Activated T-cell treated with anti-CD3 and anti-CD28 coated beads, Interleukin-2, amount 50 U/mL, for 4 hours (primary cell): ENCODE measurements at regions not wholly inside any gene's neighbourhood (a gene's known extent, or its start where the extent isn't known, plus 50 kb on each side); places are given as distances from the start of the nearest gene placed in this dataset.

Source experiments
- ATAC-seq, 2 donors: fragments of 200-7000 bp; cut with Tn5 transposase; one replicate each; pipeline ENCODE4 v1.10.0; 2021
- DNase-seq: peaks from one replicate; pipeline ENCODE4 v3.0.0-alpha.2; 2020
- H3K27me3 Mint-ChIP-seq: one replicate; pipeline ENCODE4 v1.8.0; 2021; ENCODE audit warnings: low read depth, mixed read lengths
- H3K36me3 Mint-ChIP-seq: one replicate; pipeline ENCODE4 v1.8.0; 2022; ENCODE audit warnings: mixed read lengths; ENCODE audit not compliant: insufficient read depth
- H3K4me1 Mint-ChIP-seq: one replicate; pipeline ENCODE4 v1.8.0; 2021; ENCODE audit warnings: low read depth, mixed read lengths
- H3K4me3 Mint-ChIP-seq: one replicate; pipeline ENCODE4 v1.8.0; 2021; ENCODE audit warnings: mild to moderate bottlenecking, moderate library complexity, mixed read lengths
- H3K9me3 Mint-ChIP-seq: one replicate; pipeline ENCODE4 v1.8.0; 2021; ENCODE audit warnings: mixed read lengths

- Mint-ChIP-seq H3K27me3 (no peaks in the 10 kb centered on the region), H3K36me3 (no peaks in the 10 kb centered on the region), H3K9me3 (no peaks in the 10 kb centered on the region)
Observed at GRCh38 chr9:78630966-78631365, 334.0 kb downstream of the PSAT1 start.

GRCh38 chr9:78640728-78641127 is 343.8 kb downstream of the PSAT1 start:
- DNase-seq, result no peak
- peaks cover 9% of the 10 kb centered on the region for H3K9me3 Mint-ChIP-seq
- no peaks in the 10 kb centered on the region for H3K36me3 Mint-ChIP-seq
- no peak overlapping the region for H3K4me3 Mint-ChIP-seq
- H3K27me3 Mint-ChIP-seq, result no peaks in the 10 kb centered on the region
- ATAC-seq, result no peak
- H3K4me1 Mint-ChIP-seq, result no peaks in the 10 kb centered on the region

More at GRCh38 chr9:78630966-78631365, 334.0 kb downstream of the PSAT1 start:
- no peak for ATAC-seq
- H3K4me1 Mint-ChIP-seq, result no peaks in the 10 kb centered on the region
- H3K4me3 Mint-ChIP-seq, result no peak overlapping the region
- DNase-seq, result no peak

- Mint-ChIP-seq H3K4me1 (no peaks in the 10 kb centered on the region), H3K9me3 (peaks cover 21% of the 10 kb centered on the region), H3K27me3 (no peaks in the 10 kb centered on the region), H3K4me3 (no peak overlapping the region), H3K36me3 (no peaks in the 10 kb centered on the region)
- DNase-seq, result no peak
- no peak for ATAC-seq
Observed at GRCh38 chr9:78644359-78644758, 347.4 kb downstream of the PSAT1 start.

GRCh38 chr9:78654324-78654723 is 357.4 kb downstream of the PSAT1 start:
- no peak overlapping the region for H3K4me3 Mint-ChIP-seq
- H3K4me1 Mint-ChIP-seq, result no peaks in the 10 kb centered on the region
- H3K36me3 Mint-ChIP-seq, result no peaks in the 10 kb centered on the region
- ATAC-seq (no peak), DNase-seq (no peak)
- no peaks in the 10 kb centered on the region for H3K9me3 Mint-ChIP-seq
- no peaks in the 10 kb centered on the region for H3K27me3 Mint-ChIP-seq

- H3K27me3 Mint-ChIP-seq, result peaks cover 3% of the 10 kb centered on the region
- no peaks in the 10 kb centered on the region for H3K36me3 Mint-ChIP-seq
Observed at GRCh38 chr9:78663369-78663768, 366.4 kb downstream of the PSAT1 start.

GRCh38 chr9:78664370-78664769 is 367.4 kb downstream of the PSAT1 start:
- ATAC-seq (no peak), DNase-seq (no peak)
- H3K9me3 Mint-ChIP-seq, result no peaks in the 10 kb centered on the region
- no peaks in the 10 kb centered on the region for H3K4me1 Mint-ChIP-seq
- H3K4me3 Mint-ChIP-seq, result no peak overlapping the region
- peaks cover 3% of the 10 kb centered on the region for H3K27me3 Mint-ChIP-seq
- no peaks in the 10 kb centered on the region for H3K36me3 Mint-ChIP-seq

More at GRCh38 chr9:78663369-78663768, 366.4 kb downstream of the PSAT1 start:
- no peak for ATAC-seq
- Mint-ChIP-seq H3K4me1 (no peaks in the 10 kb centered on the region), H3K9me3 (no peaks in the 10 kb centered on the region), H3K4me3 (no peak overlapping the region)
- DNase-seq, result no peak

GRCh38 chr9:78666818-78667414 is 370.0 kb downstream of the PSAT1 start:
- Mint-ChIP-seq H3K4me1 (no peaks in the 10 kb centered on the region), H3K27me3 (no peaks in the 10 kb centered on the region)

GRCh38 chr9:78668148-78668832 is 371.4 kb downstream of the PSAT1 start:
- peaks cover 5% of the 10 kb centered on the region for H3K9me3 Mint-ChIP-seq
- no peak overlapping the region for H3K4me3 Mint-ChIP-seq
- no peaks in the 10 kb centered on the region for H3K27me3 Mint-ChIP-seq
- no peaks in the 10 kb centered on the region for H3K36me3 Mint-ChIP-seq
- H3K4me1 Mint-ChIP-seq, result no peaks in the 10 kb centered on the region
- no peak for DNase-seq
- ATAC-seq, result no peak

More at GRCh38 chr9:78666818-78667414, 370.0 kb downstream of the PSAT1 start:
- ATAC-seq (no peak), DNase-seq (no peak)
- H3K9me3 Mint-ChIP-seq, result peaks cover 5% of the 10 kb centered on the region
- H3K4me3 Mint-ChIP-seq, result no peak overlapping the region
- no peaks in the 10 kb centered on the region for H3K36me3 Mint-ChIP-seq

- H3K9me3 Mint-ChIP-seq, result peaks cover 5% of the 10 kb centered on the region
- H3K27me3 Mint-ChIP-seq, result no peaks in the 10 kb centered on the region
- DNase-seq, result no peak
- H3K36me3 Mint-ChIP-seq, result no peaks in the 10 kb centered on the region
- H3K4me1 Mint-ChIP-seq, result no peaks in the 10 kb centered on the region
- no peak overlapping the region for H3K4me3 Mint-ChIP-seq
- no peak for ATAC-seq
Observed at GRCh38 chr9:78669591-78669990, 372.7 kb downstream of the PSAT1 start.

- Mint-ChIP-seq H3K9me3 (peaks cover 5% of the 10 kb centered on the region), H3K4me3 (no peak overlapping the region), H3K4me1 (no peaks in the 10 kb centered on the region), H3K36me3 (no peaks in the 10 kb centered on the region), H3K27me3 (no peaks in the 10 kb centered on the region)
- DNase-seq (no peak), ATAC-seq (no peak)
Observed at GRCh38 chr9:78671785-78672184, 374.9 kb downstream of the PSAT1 start.

GRCh38 chr9:78674874-78675273 is 377.9 kb downstream of the PSAT1 start:
- peaks cover 2% of the 10 kb centered on the region for H3K9me3 Mint-ChIP-seq
- no peak overlapping the region for H3K4me3 Mint-ChIP-seq
- no peaks in the 10 kb centered on the region for H3K27me3 Mint-ChIP-seq
- H3K4me1 Mint-ChIP-seq, result no peaks in the 10 kb centered on the region
- ATAC-seq (no peak), DNase-seq (no peak)
- no peaks in the 10 kb centered on the region for H3K36me3 Mint-ChIP-seq

GRCh38 chr9:78676009-78676408 is 379.1 kb downstream of the PSAT1 start:
- H3K9me3 Mint-ChIP-seq, result no peaks in the 10 kb centered on the region
- no peaks in the 10 kb centered on the region for H3K27me3 Mint-ChIP-seq
- ATAC-seq (no peak), DNase-seq (no peak)
- H3K36me3 Mint-ChIP-seq, result no peaks in the 10 kb centered on the region
- no peak overlapping the region for H3K4me3 Mint-ChIP-seq
- no peaks in the 10 kb centered on the region for H3K4me1 Mint-ChIP-seq

- no peak for ATAC-seq
- Mint-ChIP-seq H3K4me1 (no peaks in the 10 kb centered on the region), H3K4me3 (no peak overlapping the region), H3K9me3 (no peaks in the 10 kb centered on the region), H3K27me3 (no peaks in the 10 kb centered on the region), H3K36me3 (no peaks in the 10 kb centered on the region)
- DNase-seq, result no peak
Observed at GRCh38 chr9:78676623-78677022, 379.7 kb downstream of the PSAT1 start.

GRCh38 chr9:78677326-78677725 is 380.4 kb downstream of the PSAT1 start:
- ATAC-seq (no peak), DNase-seq (no peak)
- Mint-ChIP-seq H3K9me3 (no peaks in the 10 kb centered on the region), H3K27me3 (no peaks in the 10 kb centered on the region), H3K4me1 (no peaks in the 10 kb centered on the region), H3K4me3 (no peak overlapping the region), H3K36me3 (no peaks in the 10 kb centered on the region)

- DNase-seq, result no peak
- Mint-ChIP-seq H3K4me3 (no peak overlapping the region), H3K36me3 (no peaks in the 10 kb centered on the region), H3K4me1 (no peaks in the 10 kb centered on the region), H3K27me3 (no peaks in the 10 kb centered on the region), H3K9me3 (peaks cover 3% of the 10 kb centered on the region)
- ATAC-seq, result no peak
Observed at GRCh38 chr9:78678877-78679276, 382.0 kb downstream of the PSAT1 start.
